Keratinocyte (primary cell): ENCODE measurements at regions not wholly inside any gene's neighbourhood (a gene's known extent, or its start where the extent isn't known, plus 50 kb on each side); places are given as distances from the start of the nearest gene placed in this dataset.

Experiments used
- DNase-seq: peaks from one replicate; pipeline ENCODE4 v3.0.0-alpha.2; 2011; ENCODE audit warnings: low read depth, missing footprints, low spot score
- FAIRE-seq: peaks from 2 replicates; lab custom pipeline; 2011; peaks lifted over from hg19 to GRCh38; lab: Jason Lieb, UNC
- H2AFZ ChIP-seq: 2 replicates; pipeline ENCODE4 v1.6.0; 2012; ENCODE audit warnings: low read length, control low read depth, inconsistent platforms; ENCODE audit not compliant: control insufficient read depth
- H3K27ac ChIP-seq: 2 replicates; pipeline ENCODE4 v1.5.1; 2011; ENCODE audit warnings: low read length; ENCODE audit not compliant: control insufficient read depth, insufficient read depth
- H3K27me3 ChIP-seq: 3 replicates; pipeline ENCODE4 v1.6.0; 2011; ENCODE audit warnings: low read length; ENCODE audit not compliant: control insufficient read depth, insufficient read depth; ENCODE audit errors: extremely low read depth
- H3K36me3 ChIP-seq, 2 experiments: 2 replicates in 1 of 2; 3 replicates in 1 of 2; pipeline ENCODE4 v1.5.1; 2011; ENCODE audit warnings: low read length in 2 of 2, mild to moderate bottlenecking in 1 of 2; ENCODE audit not compliant: control insufficient read depth in 2 of 2, insufficient read depth in 2 of 2; ENCODE audit errors: extremely low read depth in 1 of 2
- H3K4me1 ChIP-seq: 3 replicates; pipeline ENCODE4 v1.5.1; 2011; ENCODE audit warnings: low read length; ENCODE audit not compliant: control insufficient read depth, insufficient read depth; ENCODE audit errors: extremely low read depth
- H3K4me2 ChIP-seq: 3 replicates; pipeline ENCODE4 v1.6.0; 2011; ENCODE audit warnings: low read depth, low read length; ENCODE audit not compliant: control insufficient read depth, insufficient read depth; ENCODE audit errors: extremely low read depth
- H3K4me3 ChIP-seq, 3 experiments: fragments of 200-600 bp in 1 of 3; sonication (generic) in 1 of 3; 2 replicates in 2 of 3; 3 replicates in 1 of 3; pipeline ENCODE4 v1.5.1; 2011 to 2016; ENCODE audit warnings: low read length in 3 of 3, mild to moderate bottlenecking in 3 of 3, control low read depth in 2 of 3, inconsistent platforms in 1 of 3, low read depth in 1 of 3, mixed read lengths in 1 of 3, mixed run types in 1 of 3, moderate library complexity in 1 of 3; ENCODE audit not compliant: control insufficient read depth in 2 of 3, insufficient read depth in 2 of 3; ENCODE audit errors: extremely low read depth in 1 of 3
- H3K79me2 ChIP-seq: 2 replicates; pipeline ENCODE4 v1.6.0; 2012; ENCODE audit warnings: low read length; ENCODE audit not compliant: control insufficient read depth, insufficient read depth
- H3K9ac ChIP-seq: 3 replicates; pipeline ENCODE4 v1.6.0; 2011; ENCODE audit warnings: low read length; ENCODE audit not compliant: control insufficient read depth, insufficient read depth; ENCODE audit errors: extremely low read depth
- H3K9me1 ChIP-seq: 3 replicates; pipeline ENCODE4 v1.6.0; 2011; ENCODE audit warnings: low read length; ENCODE audit not compliant: control insufficient read depth, insufficient read depth; ENCODE audit errors: extremely low read depth
- H3K9me3 ChIP-seq: 2 replicates; pipeline ENCODE4 v1.5.1; 2012; ENCODE audit warnings: low read depth, low read length; ENCODE audit not compliant: control insufficient read depth
- H4K20me1 ChIP-seq: 3 replicates; pipeline ENCODE4 v1.6.0; 2011; ENCODE audit warnings: low read length; ENCODE audit not compliant: control insufficient read depth, insufficient read depth; ENCODE audit errors: extremely low read depth
- EZH2 ChIP-seq: IDR thresholded peaks from one replicate; pipeline ENCODE4 v1.6.1; 2012; ENCODE audit warnings: inconsistent platforms, mild to moderate bottlenecking, low read length, moderate library complexity
- dilution Hi-C: fragments of 300-500 bp; cut with MboI; formaldehyde crosslinking; loops from one replicate; pipeline ENCODE4 v1.7.0; 2020; ENCODE audit warnings: low sequenced_read_pairs; ENCODE audit not compliant: extremely low pct_ligation_motif_present
- TF ChIP-seq, protein P1 (sequence below), 3 experiments: IDR thresholded peaks in 1 of 3; conservative IDR thresholded peaks in 1 of 3; optimal IDR thresholded peaks in 1 of 3; 2 replicates in 2 of 3; 3 replicates in 1 of 3; pipeline versions ENCODE3 to v1.5.1; 2011; ENCODE audit warnings: low read length in 3 of 3, mild to moderate bottlenecking in 3 of 3, moderate library complexity in 2 of 3, control low read depth in 1 of 3, inconsistent platforms in 1 of 3; ENCODE audit not compliant: insufficient read depth in 2 of 3; ENCODE audit errors: extremely low read depth in 1 of 3

GRCh38 chr2:206212673-206213513 is 53.2 kb downstream of the EEF1B2 start:
- H3K4me3 ChIP-seq: peak overlapping the region; percentile 33 to 64 (median 34)
- peak overlapping the region; percentile 46 for H3K9ac ChIP-seq
- TF ChIP-seq, protein P1, sequence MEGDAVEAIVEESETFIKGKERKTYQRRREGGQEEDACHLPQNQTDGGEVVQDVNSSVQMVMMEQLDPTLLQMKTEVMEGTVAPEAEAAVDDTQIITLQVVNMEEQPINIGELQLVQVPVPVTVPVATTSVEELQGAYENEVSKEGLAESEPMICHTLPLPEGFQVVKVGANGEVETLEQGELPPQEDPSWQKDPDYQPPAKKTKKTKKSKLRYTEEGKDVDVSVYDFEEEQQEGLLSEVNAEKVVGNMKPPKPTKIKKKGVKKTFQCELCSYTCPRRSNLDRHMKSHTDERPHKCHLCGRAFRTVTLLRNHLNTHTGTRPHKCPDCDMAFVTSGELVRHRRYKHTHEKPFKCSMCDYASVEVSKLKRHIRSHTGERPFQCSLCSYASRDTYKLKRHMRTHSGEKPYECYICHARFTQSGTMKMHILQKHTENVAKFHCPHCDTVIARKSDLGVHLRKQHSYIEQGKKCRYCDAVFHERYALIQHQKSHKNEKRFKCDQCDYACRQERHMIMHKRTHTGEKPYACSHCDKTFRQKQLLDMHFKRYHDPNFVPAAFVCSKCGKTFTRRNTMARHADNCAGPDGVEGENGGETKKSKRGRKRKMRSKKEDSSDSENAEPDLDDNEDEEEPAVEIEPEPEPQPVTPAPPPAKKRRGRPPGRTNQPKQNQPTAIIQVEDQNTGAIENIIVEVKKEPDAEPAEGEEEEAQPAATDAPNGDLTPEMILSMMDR (optimal IDR thresholded peaks at IDR 0.05 in 1 of 3, IDR thresholded peaks at IDR 0.05 in 1 of 3, conservative IDR thresholded peaks at IDR 0.05 in 1 of 3; ENCODE audit: extremely low read depth in 1 of 3, insufficient read depth in 2 of 3, low read length in 3 of 3): no peak
- no peak for TF ChIP-seq EZH2
- no peaks in the 10 kb centered on the region for H3K9me3 ChIP-seq
- FAIRE-seq: peak; percentile 52
- no peaks in the 10 kb centered on the region for H3K36me3 ChIP-seq
- H2AFZ ChIP-seq: peak overlapping the region; percentile 86
- dilution Hi-C loops: no loop called here
- DNase-seq: no peak
- H3K4me1 ChIP-seq: peaks cover 24% of the 10 kb centered on the region
- no peaks in the 10 kb centered on the region for H3K27me3 ChIP-seq
- peak overlapping the region; percentile 84 for H3K4me2 ChIP-seq
- peak overlapping the region; percentile 61 for H3K27ac ChIP-seq
- H3K9me1 ChIP-seq: no peaks in the 10 kb centered on the region
- H4K20me1 ChIP-seq: no peaks in the 10 kb centered on the region
- H3K79me2 ChIP-seq: no peaks in the 10 kb centered on the region

GRCh38 chr2:206213514-206213845 is 53.8 kb downstream of the EEF1B2 start:
- H3K9me1 ChIP-seq: no peaks in the 10 kb centered on the region
- H3K27me3 ChIP-seq: no peaks in the 10 kb centered on the region
- TF ChIP-seq, protein P1 (optimal IDR thresholded peaks at IDR 0.05 in 1 of 3, IDR thresholded peaks at IDR 0.05 in 1 of 3, conservative IDR thresholded peaks at IDR 0.05 in 1 of 3; ENCODE audit: extremely low read depth in 1 of 3, insufficient read depth in 2 of 3, low read length in 3 of 3): no peak
- no peak for TF ChIP-seq EZH2
- H3K79me2 ChIP-seq: no peaks in the 10 kb centered on the region
- peak overlapping the region; percentile 84 for H3K4me2 ChIP-seq
- DNase-seq: no peak
- peak overlapping the region; percentile 18 for H3K27ac ChIP-seq
- H3K36me3 ChIP-seq: no peaks in the 10 kb centered on the region
- no peaks in the 10 kb centered on the region for H3K9me3 ChIP-seq
- dilution Hi-C loops: no loop called here
- no peak overlapping the region for H3K9ac ChIP-seq
- peaks cover 24% of the 10 kb centered on the region for H3K4me1 ChIP-seq
- FAIRE-seq: no peak
- peak overlapping the region; percentile 86 for H2AFZ ChIP-seq
- H3K4me3 ChIP-seq: peak overlapping the region in 2 of 3 experiments; percentile 34 to 64
- no peaks in the 10 kb centered on the region for H4K20me1 ChIP-seq
